GM12878 (cell line): ENCODE measurements at regions not wholly inside any gene's neighbourhood (a gene's known extent, or its start where the extent isn't known, plus 50 kb on each side); places are given as distances from the start of the nearest gene placed in this dataset.

Experiments
- ATAC-seq: fragments of 200-7000 bp; cut with Tn5 transposase; 3 replicates; pipeline ENCODE4 v1.9.1; 2020; ENCODE audit warnings: mild to moderate bottlenecking, moderate library complexity
- BruUV-seq: library from RNA; stranded (reverse); fragments of 400-500 nt; replicated peaks from 2 replicates; lab custom pipeline; 2021; lab: Mats Ljungman, UMichigan
- CTCF ChIA-PET: fragments of 300-600 bp; sonication (Branson Sonifier 250); formaldehyde crosslinking; extraction: SDS; loops from one replicate; lab custom pipeline; 2021; ENCODE audit warnings: inconsistent platforms; lab: Yijun Ruan, JAX
- POLR2A ChIA-PET: fragments of 350-600 bp; formaldehyde crosslinking; extraction: SDS; loops from one replicate; lab custom pipeline; 2021; ENCODE audit warnings: inconsistent platforms; lab: Charles Lee
- RAD21 ChIA-PET: fragments of 300-600 bp; sonication (Branson Sonifier 250); formaldehyde crosslinking; loops from one replicate; lab custom pipeline; 2023; ENCODE audit warnings: antibody characterized with exemption; ENCODE audit not compliant: unreplicated experiment; lab: Charles Lee
- SMC1A ChIA-PET: fragments of 300-600 bp; sonication (Branson Sonifier 250); formaldehyde crosslinking; loops from one replicate; lab custom pipeline; 2023; ENCODE audit not compliant: unreplicated experiment, uncharacterized antibody; lab: Charles Lee
- DNase-seq: peaks from one replicate; pipeline ENCODE4 v3.0.0-alpha.2; 2011; ENCODE audit warnings: low read depth, low spot score
- FAIRE-seq: peaks from 3 replicates; lab custom pipeline; 2011; peaks lifted over from hg19 to GRCh38; lab: Jason Lieb, UNC
- H2AFZ ChIP-seq: 2 replicates; pipeline ENCODE4 v1.6.0; 2011; ENCODE audit warnings: low read depth, low read length, control low read depth; ENCODE audit not compliant: control insufficient read depth
- H3K27ac ChIP-seq: 2 replicates; pipeline ENCODE4 v1.5.1; 2011; ENCODE audit warnings: control low read depth; ENCODE audit not compliant: control insufficient read depth, insufficient read depth
- H3K27me3 ChIP-seq, 2 experiments: replicated peaks in 1 of 2; 2 replicates each; pipeline versions ENCODE4 v1.6.0 to v1.6.1; 2011; ENCODE audit warnings: low read length in 1 of 2; ENCODE audit not compliant: control insufficient read depth in 2 of 2, insufficient read depth in 2 of 2
- H3K36me3 ChIP-seq, 2 experiments: 2 replicates each; pipeline ENCODE4 v1.5.1; 2011; ENCODE audit warnings: low read length in 1 of 2; ENCODE audit not compliant: control insufficient read depth in 2 of 2, insufficient read depth in 2 of 2
- H3K4me1 ChIP-seq: 2 replicates; pipeline ENCODE4 v1.6.1; 2011; ENCODE audit warnings: mild to moderate bottlenecking, low read length, moderate library complexity, mixed read lengths; ENCODE audit not compliant: control insufficient read depth, insufficient read depth
- H3K4me2 ChIP-seq: 2 replicates; pipeline ENCODE4 v1.6.0; 2011; ENCODE audit warnings: control low read depth; ENCODE audit not compliant: control insufficient read depth, insufficient read depth
- H3K4me3 ChIP-seq: fragments of 200-600 bp; sonication (generic); 2 replicates; pipeline ENCODE4 v1.5.1; 2016
- H3K79me2 ChIP-seq: 2 replicates; pipeline ENCODE4 v1.6.0; 2011; ENCODE audit warnings: low read length; ENCODE audit not compliant: control insufficient read depth, insufficient read depth
- H3K9ac ChIP-seq: 2 replicates; pipeline ENCODE4 v1.8.0; 2011; ENCODE audit warnings: low read length, control low read depth, mixed read lengths; ENCODE audit not compliant: control insufficient read depth, insufficient read depth
- H3K9me3 ChIP-seq: replicated peaks from 3 replicates; pipeline ENCODE4 v1.5.1; 2011; ENCODE audit warnings: mild to moderate bottlenecking, low read length; ENCODE audit not compliant: control insufficient read depth, insufficient read depth
- H4K20me1 ChIP-seq: 2 replicates; pipeline ENCODE4 v1.6.0; 2011; ENCODE audit not compliant: control insufficient read depth, insufficient read depth
- CHD2 ChIP-seq: IDR thresholded peaks from 2 replicates; pipeline ENCODE4 v1.6.1; 2011; ENCODE audit warnings: low read depth, low read length, improper control_type of control experiment, borderline replicate concordance
- NBN ChIP-seq: fragments of 450-650 bp; IDR thresholded peaks from 2 replicates; pipeline ENCODE4 v1.6.1; 2016
- POLR2A ChIP-seq: IDR thresholded peaks from 2 replicates; pipeline ENCODE4 v1.6.1; 2011; ENCODE audit warnings: low read depth, mild to moderate bottlenecking, low read length
- SMC3 ChIP-seq: IDR thresholded peaks from 2 replicates; pipeline ENCODE4 v1.6.1; 2011; ENCODE audit warnings: low read length, improper control_type of control experiment, borderline replicate concordance
- TBL1XR1 ChIP-seq: IDR thresholded peaks from 2 replicates; pipeline ENCODE4 v1.6.1; 2012; ENCODE audit warnings: low read depth, low read length, improper control_type of control experiment
- WGBS: methylation state at CpG from one replicate; pipeline ENCODE4 v1.1.6; 2016; ENCODE audit warnings: low lambda C conversion rate; ENCODE audit not compliant: insufficient replicate concordance, insufficient coverage; ENCODE audit errors: missing lambda C conversion rate; 5-methylcytosine and 5-hydroxymethylcytosine counted together
- in situ Hi-C: fragments of 300-500 bp; cut with MboI; formaldehyde crosslinking; loops from 9 replicates; pipeline ENCODE4 v1.14.3; 2018; ENCODE audit warnings: mixed read lengths
- intact Hi-C: fragments of 100-400 bp; cut with micrococcal nuclease; formaldehyde crosslinking; loops from one replicate; pipeline ENCODE4 v1.14.2; 2022; ENCODE audit not compliant: unreplicated experiment
- TF ChIP-seq, protein P1 (sequence below): fragments of 450-650 bp; IDR thresholded peaks from 2 replicates; pipeline ENCODE4 v1.6.1; 2017; ENCODE audit warnings: mild to moderate bottlenecking, moderate library complexity
- TF ChIP-seq, protein P2 (sequence below): fragments of 450-650 bp; IDR thresholded peaks from 2 replicates; pipeline ENCODE4 v1.6.1; 2016; ENCODE audit warnings: mild to moderate bottlenecking

DNA sequence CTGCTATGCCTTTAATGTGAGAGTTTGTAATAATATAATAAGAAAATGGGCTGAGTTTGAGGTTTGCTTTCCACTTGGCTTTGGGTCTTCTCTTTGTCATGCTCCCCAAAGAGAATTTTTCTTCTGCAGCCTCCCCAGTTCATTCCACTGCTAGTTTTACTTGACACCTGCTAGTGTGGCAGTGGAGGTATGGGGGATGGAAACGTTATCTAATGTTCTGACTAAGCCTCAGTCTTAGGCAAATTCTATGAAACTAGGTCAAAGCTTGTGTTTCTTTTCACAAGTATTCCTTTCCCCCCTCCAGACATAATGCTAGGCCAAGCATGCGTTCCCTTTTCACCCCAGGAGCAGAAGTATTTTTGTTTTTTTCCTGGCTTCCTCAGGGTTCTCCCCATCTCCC lies 67.5 kb downstream of the PPP1R2C start:
- Histone ChIP-seq H2AFZ (no peak overlapping the region), H3K4me2 (no peak overlapping the region), H3K27ac (no peak overlapping the region), H3K9me3 (no peaks in the 10 kb centered on the region), H3K36me3 (no peaks in the 10 kb centered on the region), H3K4me1 (no peaks in the 10 kb centered on the region), H3K4me3 (no peak overlapping the region), H3K79me2 (no peaks in the 10 kb centered on the region), H4K20me1 (no peaks in the 10 kb centered on the region), H3K27me3 (no peaks in the 10 kb centered on the region), H3K9ac (no peak overlapping the region)
- ATAC-seq (no peak), DNase-seq (no peak), FAIRE-seq (no peak)
- ChIA-PET POLR2A (no interaction called here), SMC1A (no interaction called here), CTCF (no interaction called here), RAD21 (no interaction called here)
- TF ChIP-seq TBL1XR1 (no peak), POLR2A (no peak), CHD2 (no peak), NBN (no peak), SMC3 (no peak)
- TF ChIP-seq, protein P1, sequence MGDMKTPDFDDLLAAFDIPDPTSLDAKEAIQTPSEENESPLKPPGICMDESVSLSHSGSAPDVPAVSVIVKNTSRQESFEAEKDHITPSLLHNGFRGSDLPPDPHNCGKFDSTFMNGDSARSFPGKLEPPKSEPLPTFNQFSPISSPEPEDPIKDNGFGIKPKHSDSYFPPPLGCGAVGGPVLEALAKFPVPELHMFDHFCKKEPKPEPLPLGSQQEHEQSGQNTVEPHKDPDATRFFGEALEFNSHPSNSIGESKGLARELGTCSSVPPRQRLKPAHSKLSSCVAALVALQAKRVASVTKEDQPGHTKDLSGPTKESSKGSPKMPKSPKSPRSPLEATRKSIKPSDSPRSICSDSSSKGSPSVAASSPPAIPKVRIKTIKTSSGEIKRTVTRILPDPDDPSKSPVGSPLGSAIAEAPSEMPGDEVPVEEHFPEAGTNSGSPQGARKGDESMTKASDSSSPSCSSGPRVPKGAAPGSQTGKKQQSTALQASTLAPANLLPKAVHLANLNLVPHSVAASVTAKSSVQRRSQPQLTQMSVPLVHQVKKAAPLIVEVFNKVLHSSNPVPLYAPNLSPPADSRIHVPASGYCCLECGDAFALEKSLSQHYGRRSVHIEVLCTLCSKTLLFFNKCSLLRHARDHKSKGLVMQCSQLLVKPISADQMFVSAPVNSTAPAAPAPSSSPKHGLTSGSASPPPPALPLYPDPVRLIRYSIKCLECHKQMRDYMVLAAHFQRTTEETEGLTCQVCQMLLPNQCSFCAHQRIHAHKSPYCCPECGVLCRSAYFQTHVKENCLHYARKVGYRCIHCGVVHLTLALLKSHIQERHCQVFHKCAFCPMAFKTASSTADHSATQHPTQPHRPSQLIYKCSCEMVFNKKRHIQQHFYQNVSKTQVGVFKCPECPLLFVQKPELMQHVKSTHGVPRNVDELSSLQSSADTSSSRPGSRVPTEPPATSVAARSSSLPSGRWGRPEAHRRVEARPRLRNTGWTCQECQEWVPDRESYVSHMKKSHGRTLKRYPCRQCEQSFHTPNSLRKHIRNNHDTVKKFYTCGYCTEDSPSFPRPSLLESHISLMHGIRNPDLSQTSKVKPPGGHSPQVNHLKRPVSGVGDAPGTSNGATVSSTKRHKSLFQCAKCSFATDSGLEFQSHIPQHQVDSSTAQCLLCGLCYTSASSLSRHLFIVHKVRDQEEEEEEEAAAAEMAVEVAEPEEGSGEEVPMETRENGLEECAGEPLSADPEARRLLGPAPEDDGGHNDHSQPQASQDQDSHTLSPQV, result no peak
- TF ChIP-seq, protein P2, sequence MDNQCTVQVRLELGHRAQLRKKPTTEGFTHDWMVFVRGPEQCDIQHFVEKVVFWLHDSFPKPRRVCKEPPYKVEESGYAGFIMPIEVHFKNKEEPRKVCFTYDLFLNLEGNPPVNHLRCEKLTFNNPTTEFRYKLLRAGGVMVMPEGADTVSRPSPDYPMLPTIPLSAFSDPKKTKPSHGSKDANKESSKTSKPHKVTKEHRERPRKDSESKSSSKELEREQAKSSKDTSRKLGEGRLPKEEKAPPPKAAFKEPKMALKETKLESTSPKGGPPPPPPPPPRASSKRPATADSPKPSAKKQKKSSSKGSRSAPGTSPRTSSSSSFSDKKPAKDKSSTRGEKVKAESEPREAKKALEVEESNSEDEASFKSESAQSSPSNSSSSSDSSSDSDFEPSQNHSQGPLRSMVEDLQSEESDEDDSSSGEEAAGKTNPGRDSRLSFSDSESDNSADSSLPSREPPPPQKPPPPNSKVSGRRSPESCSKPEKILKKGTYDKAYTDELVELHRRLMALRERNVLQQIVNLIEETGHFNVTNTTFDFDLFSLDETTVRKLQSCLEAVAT, result no peak
- in situ Hi-C loops (no loop called here), intact Hi-C loops (no loop called here)
- BruUV-seq, result no TSS peak
- WGBS, result 20% methylated on average over 2 of the region's 2 CpGs
